GM23248 (cell line): ENCODE measurements at regions not wholly inside any gene's neighbourhood (a gene's known extent, or its start where the extent isn't known, plus 50 kb on each side); places are given as distances from the start of the nearest gene placed in this dataset.

Experiments used
- EZH2 ChIP-seq: fragments of 200-600 bp; sonication (generic); IDR thresholded peaks from 2 replicates; pipeline ENCODE4 v1.6.1; 2018; ENCODE audit warnings: antibody characterized with exemption, mild to moderate bottlenecking; ENCODE audit not compliant: insufficient read depth, poor library complexity, severe bottlenecking
- EZH2phosphoT487 ChIP-seq: fragments of 200-600 bp; sonication (generic); IDR thresholded peaks from 2 replicates; pipeline ENCODE4 v1.6.1; 2018; ENCODE audit warnings: antibody characterized with exemption, moderate library complexity, mild to moderate bottlenecking, low read depth; ENCODE audit not compliant: insufficient read depth

GRCh38 chr3:184643442-184643841, 68.4 kb downstream of the MAGEF1 start:
- TF ChIP-seq EZH2 = no peak
- no peak for TF ChIP-seq EZH2phosphoT487
